ENCODE measurements at regions not wholly inside any gene's neighbourhood (a gene's known extent, or its start where the extent isn't known, plus 50 kb on each side); places are given as distances from the start of the nearest gene placed in this dataset.

- H3K4me2 ChIP-seq (ENCODE audit: insufficient read depth in 1 of 2, low read depth in 2 of 2, low read length in 2 of 2) = no peak overlapping the region
- no peak overlapping the region for H4K91ac ChIP-seq (replicated peaks; ENCODE audit: insufficient read length, low read length)
- no peak overlapping the region for H2BK5ac ChIP-seq (ENCODE audit: low read depth, low read length)
- DNase-seq (ENCODE audit: low read depth in 1 of 2, low spot score in 2 of 2) (no peak), FAIRE-seq (no peak)
- H3K56ac ChIP-seq (replicated peaks; ENCODE audit: insufficient read length, low read depth, low read length) = no peak overlapping the region
- TF ChIP-seq CEBPB (IDR thresholded peaks at IDR 0.05; ENCODE audit: low read depth, low read length) = no peak
- TF ChIP-seq SUZ12 (IDR thresholded peaks at IDR 0.05; ENCODE audit: low read length) = no peak
- no peak for TF ChIP-seq JUND (IDR thresholded peaks at IDR 0.05; ENCODE audit: low read length)
- no peak for TF ChIP-seq ZNF274 (IDR thresholded peaks at IDR 0.05; ENCODE audit: borderline replicate concordance, extremely low read depth, low read length)
- WGBS, 2 experiments (ENCODE audit: extremely low coverage in 1 of 2, insufficient coverage in 1 of 2, insufficient read length in 1 of 2, insufficient replicate concordance in 2 of 2, low coverage in 1 of 2, low lambda C conversion rate in 2 of 2, missing lambda C conversion rate in 1 of 2) = 100% methylated on average over 2 of the region's 2 CpGs; no CpG with 5 or more reads in 1 of the 2 experiments
- no peak overlapping the region for H3K4me3 ChIP-seq (ENCODE audit: extremely low read depth in 1 of 4, insufficient read depth in 2 of 4, low read depth in 3 of 4, low read length in 4 of 4)
- no peak overlapping the region for H4K8ac ChIP-seq (ENCODE audit: extremely low read depth, insufficient read depth, low read length)
- H3K4me1 ChIP-seq (replicated peaks in 1 of 4; ENCODE audit: control insufficient read depth in 3 of 4, insufficient read depth in 4 of 4, low read length in 3 of 4) = no peaks in the 10 kb centered on the region
- no peaks in the 10 kb centered on the region for H3K27me3 ChIP-seq (replicated peaks in 1 of 4; ENCODE audit: control insufficient read depth in 3 of 4, extremely low read depth in 1 of 4, insufficient read depth in 3 of 4, low read length in 3 of 4)
- no peak overlapping the region for H4K5ac ChIP-seq (ENCODE audit: insufficient read length, low read depth, low read length)
- H2BK20ac ChIP-seq (ENCODE audit: low read length) = no peak overlapping the region
- no peaks in the 10 kb centered on the region for H4K20me1 ChIP-seq (replicated peaks in 1 of 2; ENCODE audit: control insufficient read depth in 1 of 2, insufficient read depth in 2 of 2, low read length in 2 of 2)
- H2BK12ac ChIP-seq (ENCODE audit: low read depth, low read length) = no peak overlapping the region
- no peaks in the 10 kb centered on the region for H3K36me3 ChIP-seq (ENCODE audit: control insufficient read depth in 2 of 4, insufficient read depth in 4 of 4, low read length in 3 of 4)
- CTCF ChIA-PET (ENCODE audit: partially characterized antibody) = no interaction called here
- H3K23ac ChIP-seq (ENCODE audit: insufficient read length) = no peak overlapping the region
- H2AK5ac ChIP-seq (ENCODE audit: low read depth, low read length) = no peak overlapping the region
- H3K9ac ChIP-seq (replicated peaks in 1 of 4; ENCODE audit: extremely low read depth in 1 of 4, low read depth in 3 of 4, low read length in 3 of 4) = no peak overlapping the region
- no peak overlapping the region for H3K4ac ChIP-seq (replicated peaks; ENCODE audit: insufficient read length, low read depth, low read length)
- H3K27ac ChIP-seq (ENCODE audit: low read depth, low read length) = no peak overlapping the region
- no peaks in the 10 kb centered on the region for H3K23me2 ChIP-seq (ENCODE audit: low read depth, low read length)
- H2BK120ac ChIP-seq (replicated peaks; ENCODE audit: low read depth, low read length) = no peak overlapping the region
- H3K18ac ChIP-seq (ENCODE audit: extremely low read depth, low read length) = no peak overlapping the region
- H3K9me3 ChIP-seq (ENCODE audit: insufficient read depth in 2 of 2, low read depth in 1 of 2, low read length in 1 of 2) = no peaks in the 10 kb centered on the region
- H2AFZ ChIP-seq (ENCODE audit: low read length) = no peak overlapping the region
- H3K79me1 ChIP-seq (ENCODE audit: low read depth, low read length) = no peaks in the 10 kb centered on the region
- POLR2A ChIA-PET (ENCODE audit: partially characterized antibody) = no interaction called here
- no peak overlapping the region for H2BK15ac ChIP-seq (ENCODE audit: low read length)
- H3K79me2 ChIP-seq (ENCODE audit: control insufficient read depth in 1 of 2, insufficient read depth in 2 of 2, low read length in 2 of 2) = no peaks in the 10 kb centered on the region
- no peak overlapping the region for H3K14ac ChIP-seq (ENCODE audit: insufficient read length)
Observed at GRCh38 chr6:119838043-119838442, 488.5 kb upstream of the MAN1A1 start.
